Neutrophil (primary cell): ENCODE measurements at regions not wholly inside any gene's neighbourhood (a gene's known extent, or its start where the extent isn't known, plus 50 kb on each side); places are given as distances from the start of the nearest gene placed in this dataset.

Experiments used
- H3K27ac ChIP-seq: fragments of 200-600 bp; sonication (generic); 2 replicates; pipeline ENCODE4 v1.5.1; 2016; ENCODE audit warnings: mild to moderate bottlenecking, moderate library complexity
- H3K27me3 ChIP-seq: fragments of 200-600 bp; sonication (generic); 2 replicates; pipeline ENCODE4 v1.6.0; 2016; ENCODE audit warnings: mild to moderate bottlenecking
- H3K36me3 ChIP-seq: fragments of 200-600 bp; sonication (generic); 2 replicates; pipeline ENCODE4 v1.5.1; 2017
- H3K4me1 ChIP-seq, 2 experiments: fragments of 200-600 bp in 1 of 2; sonication (generic) in 1 of 2; 1 replicate in 1 of 2; 2 replicates in 1 of 2; pipeline versions ENCODE4 v1.5.1 to v1.6.1; 2013 to 2016; ENCODE audit warnings: low read depth in 1 of 2, low read length in 1 of 2, mild to moderate bottlenecking in 1 of 2, moderate library complexity in 1 of 2; ENCODE audit not compliant: control insufficient read depth in 1 of 2, insufficient read depth in 1 of 2
- H3K4me3 ChIP-seq, 2 experiments: fragments of 200-600 bp in 1 of 2; sonication (generic) in 1 of 2; 1 replicate in 1 of 2; 2 replicates in 1 of 2; pipeline ENCODE4 v1.5.1; 2013 to 2016; ENCODE audit warnings: low read depth in 1 of 2, low read length in 1 of 2, mild to moderate bottlenecking in 1 of 2, moderate library complexity in 1 of 2
- H3K9me3 ChIP-seq: fragments of 200-600 bp; sonication (generic); 2 replicates; pipeline ENCODE4 v1.5.1; 2016
- CTCF ChIP-seq: fragments of 200-600 bp; sonication (generic); IDR thresholded peaks from 2 replicates; pipeline ENCODE4 v1.5.1; 2016; ENCODE audit warnings: antibody characterized with exemption

GRCh38 chr5:73266925-73267765 lies 94.2 kb downstream of the TMEM174 start:
- Histone ChIP-seq H3K9me3 (no peaks in the 10 kb centered on the region), H3K4me3 (no peak overlapping the region), H3K27me3 (peaks cover 51% of the 10 kb centered on the region), H3K27ac (no peak overlapping the region), H3K4me1 (no peaks in the 10 kb centered on the region), H3K36me3 (no peaks in the 10 kb centered on the region)
- no peak for TF ChIP-seq CTCF

GRCh38 chr5:73266176-73266738 lies 93.3 kb downstream of the TMEM174 start:
- H3K36me3 ChIP-seq: no peaks in the 10 kb centered on the region
- no peak overlapping the region for H3K27ac ChIP-seq
- H3K9me3 ChIP-seq: no peaks in the 10 kb centered on the region
- no peaks in the 10 kb centered on the region for H3K4me1 ChIP-seq
- peaks cover 51% of the 10 kb centered on the region for H3K27me3 ChIP-seq
- no peak for TF ChIP-seq CTCF
- H3K4me3 ChIP-seq: no peak overlapping the region

DNA sequence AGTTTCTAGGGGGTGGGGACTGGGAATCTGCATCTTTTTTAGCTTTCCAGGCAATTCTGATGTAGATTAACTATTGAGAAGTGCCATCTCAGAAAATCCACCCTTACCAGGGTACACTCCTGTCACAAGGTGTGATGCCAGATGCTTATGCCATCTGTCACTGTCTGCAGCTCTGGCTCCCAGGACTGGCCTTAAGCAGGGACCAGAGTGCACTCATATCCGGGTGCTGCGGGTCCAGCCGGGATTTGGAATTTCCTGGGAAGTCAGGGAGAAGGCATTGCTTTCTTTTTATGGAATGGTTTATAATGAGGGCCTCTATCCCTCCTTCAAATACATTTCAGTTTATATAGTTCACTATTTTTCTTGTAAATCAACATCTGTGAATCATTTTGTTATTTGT lies 92.6 kb downstream of the TMEM174 start:
- no peak for TF ChIP-seq CTCF

DNA sequence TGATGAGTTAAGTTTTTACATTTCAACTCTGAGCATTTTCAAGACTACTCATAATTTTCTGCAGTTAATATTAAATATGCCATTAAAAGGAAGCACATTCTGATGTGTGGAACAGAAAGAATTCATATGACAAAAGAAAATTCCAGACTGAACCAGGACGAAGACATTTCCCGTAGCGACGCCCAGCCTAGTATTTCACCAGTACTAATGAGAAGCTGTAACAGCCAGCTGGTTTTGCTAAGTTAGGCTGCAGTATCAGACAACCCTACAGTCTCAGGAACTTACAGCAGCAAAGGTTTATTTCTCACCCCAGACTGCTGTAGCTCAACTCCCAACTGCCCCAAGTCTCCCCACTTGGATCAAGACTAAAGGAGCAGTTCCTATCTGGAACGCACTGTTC lies 91.6 kb downstream of the TMEM174 start:
- no peak for TF ChIP-seq CTCF
- no peak overlapping the region for H3K4me3 ChIP-seq
- H3K9me3 ChIP-seq: no peaks in the 10 kb centered on the region
- no peaks in the 10 kb centered on the region for H3K36me3 ChIP-seq
- H3K4me1 ChIP-seq: no peaks in the 10 kb centered on the region
- peaks cover 51% of the 10 kb centered on the region for H3K27me3 ChIP-seq
- H3K27ac ChIP-seq: no peak overlapping the region

More for the DNA sequence above, 92.6 kb downstream of the TMEM174 start:
- Histone ChIP-seq H3K27ac (no peak overlapping the region), H3K9me3 (no peaks in the 10 kb centered on the region), H3K36me3 (no peaks in the 10 kb centered on the region), H3K27me3 (peaks cover 51% of the 10 kb centered on the region), H3K4me3 (no peak overlapping the region), H3K4me1 (no peaks in the 10 kb centered on the region)

DNA sequence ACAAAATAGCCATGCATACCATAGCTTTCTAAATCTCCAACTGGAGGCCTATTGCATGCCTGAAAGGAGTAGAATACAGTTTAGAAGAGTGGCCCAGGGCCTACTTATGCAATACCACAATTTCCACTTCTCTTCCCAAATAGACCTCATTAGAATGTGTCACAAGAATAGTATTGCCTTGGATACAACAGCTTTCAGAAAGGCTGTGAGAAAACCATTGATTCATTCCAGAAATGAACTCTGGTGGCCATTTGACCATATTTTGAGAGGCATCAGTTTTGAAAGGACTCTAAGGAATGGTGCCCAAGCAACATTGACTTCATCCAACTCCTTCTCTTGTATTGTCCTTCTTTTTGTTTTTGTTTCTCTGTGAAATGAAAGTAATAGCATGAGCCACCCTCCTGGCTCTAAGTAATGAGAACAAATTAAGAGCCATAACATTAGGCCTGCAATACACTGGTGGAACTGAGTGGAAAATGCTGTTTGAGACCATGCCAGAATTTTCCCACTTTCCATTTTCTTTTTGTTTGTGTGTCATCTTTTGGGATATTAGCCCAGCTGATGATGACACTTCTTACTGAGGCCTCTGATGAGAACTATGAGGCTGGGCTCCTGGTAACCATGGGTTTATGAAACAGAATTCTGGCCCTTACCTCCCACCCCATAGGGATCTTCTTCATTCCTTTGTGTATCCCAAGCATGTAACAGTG lies 90.2 kb downstream of the TMEM174 start:
- H3K27ac ChIP-seq: no peak overlapping the region

More for the DNA sequence above, 90.2 kb downstream of the TMEM174 start:
- Histone ChIP-seq H3K4me1 (no peaks in the 10 kb centered on the region), H3K36me3 (no peaks in the 10 kb centered on the region), H3K27me3 (peaks cover 49% of the 10 kb centered on the region), H3K4me3 (no peak overlapping the region), H3K9me3 (no peaks in the 10 kb centered on the region)
- TF ChIP-seq CTCF: no peak
